Hepatocyte (in vitro differentiated cells): ENCODE measurements at regions not wholly inside any gene's neighbourhood (a gene's known extent, or its start where the extent isn't known, plus 50 kb on each side); places are given as distances from the start of the nearest gene placed in this dataset.

Experiments used
- CTCF ChIP-seq: fragments of 200-600 bp; sonication (generic); IDR thresholded peaks from 2 replicates; pipeline ENCODE4 v1.5.1; 2016; ENCODE audit warnings: antibody characterized with exemption, mild to moderate bottlenecking; ENCODE audit not compliant: poor library complexity
- EZH2phosphoT487 ChIP-seq: fragments of 200-600 bp; sonication (generic); IDR thresholded peaks from one replicate; pipeline ENCODE4 v1.6.1; 2018; ENCODE audit warnings: antibody characterized with exemption, mild to moderate bottlenecking, low read depth, moderate library complexity; ENCODE audit not compliant: unreplicated experiment, severe bottlenecking

DNA sequence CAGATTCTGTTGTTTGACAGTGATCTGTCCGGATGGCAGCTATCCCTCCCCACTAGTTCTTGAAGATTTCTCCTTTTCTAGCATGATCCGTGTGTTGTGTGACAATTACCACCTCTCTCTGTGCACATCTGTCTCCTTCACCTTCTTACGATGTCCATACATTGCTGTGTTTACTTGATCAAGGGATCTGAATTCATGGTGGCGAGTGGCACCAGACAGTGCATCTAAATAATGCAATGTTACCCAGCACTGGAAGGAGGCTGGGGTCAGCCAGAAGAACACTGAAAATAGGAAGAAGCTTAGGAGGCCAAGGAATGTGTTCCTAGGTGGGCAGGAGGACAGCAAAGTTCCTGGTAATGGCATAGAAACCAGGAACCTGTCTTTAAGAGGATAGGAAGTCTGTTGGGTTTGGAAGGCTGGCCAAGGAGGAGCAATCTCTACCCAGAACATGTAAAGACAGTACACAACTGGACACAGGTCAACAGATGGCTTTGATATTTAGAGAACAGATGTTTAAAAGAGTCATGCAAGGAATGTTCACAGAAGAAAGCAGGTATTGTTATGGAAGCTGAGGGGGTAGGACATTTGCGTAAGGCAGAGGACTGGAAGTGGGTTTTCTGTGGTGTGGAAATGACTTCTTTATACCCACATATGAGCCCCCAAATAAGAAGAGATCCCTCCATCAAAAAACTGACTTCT, 126.4 kb downstream of the HRH4 start:
- TF ChIP-seq CTCF (no peak), EZH2phosphoT487 (no peak)
